ENCODE measurements at regions not wholly inside any gene's neighbourhood (a gene's known extent, or its start where the extent isn't known, plus 50 kb on each side); places are given as distances from the start of the nearest gene placed in this dataset.
"Not testable (repeated sequence)": the region's sequence is repeated elsewhere in the genome, so short reads cannot be mapped to it uniquely, and the experiment has no call there.

DNA sequence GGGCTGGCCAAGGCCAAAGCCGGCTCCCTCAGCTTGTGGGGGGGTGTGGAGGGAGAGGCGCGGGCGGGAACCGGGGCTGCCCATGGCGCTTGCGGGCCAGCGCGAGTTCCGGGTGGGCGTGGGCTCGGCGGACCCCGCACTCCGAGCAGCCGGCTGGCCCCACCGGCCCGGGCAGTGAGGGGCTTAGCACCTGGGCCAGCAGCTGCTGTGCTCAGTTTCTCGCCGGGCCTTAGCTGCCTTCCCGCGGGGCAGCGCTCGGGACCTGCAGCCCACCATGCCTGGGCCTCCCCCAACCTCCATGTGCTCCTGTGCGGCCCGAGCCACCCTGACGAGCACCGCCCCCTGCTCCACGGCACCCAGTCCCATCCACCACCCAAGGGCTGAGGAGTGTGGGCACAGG lies 150.7 kb upstream of the LRIG1 start:
- TF ChIP-seq, protein P1, sequence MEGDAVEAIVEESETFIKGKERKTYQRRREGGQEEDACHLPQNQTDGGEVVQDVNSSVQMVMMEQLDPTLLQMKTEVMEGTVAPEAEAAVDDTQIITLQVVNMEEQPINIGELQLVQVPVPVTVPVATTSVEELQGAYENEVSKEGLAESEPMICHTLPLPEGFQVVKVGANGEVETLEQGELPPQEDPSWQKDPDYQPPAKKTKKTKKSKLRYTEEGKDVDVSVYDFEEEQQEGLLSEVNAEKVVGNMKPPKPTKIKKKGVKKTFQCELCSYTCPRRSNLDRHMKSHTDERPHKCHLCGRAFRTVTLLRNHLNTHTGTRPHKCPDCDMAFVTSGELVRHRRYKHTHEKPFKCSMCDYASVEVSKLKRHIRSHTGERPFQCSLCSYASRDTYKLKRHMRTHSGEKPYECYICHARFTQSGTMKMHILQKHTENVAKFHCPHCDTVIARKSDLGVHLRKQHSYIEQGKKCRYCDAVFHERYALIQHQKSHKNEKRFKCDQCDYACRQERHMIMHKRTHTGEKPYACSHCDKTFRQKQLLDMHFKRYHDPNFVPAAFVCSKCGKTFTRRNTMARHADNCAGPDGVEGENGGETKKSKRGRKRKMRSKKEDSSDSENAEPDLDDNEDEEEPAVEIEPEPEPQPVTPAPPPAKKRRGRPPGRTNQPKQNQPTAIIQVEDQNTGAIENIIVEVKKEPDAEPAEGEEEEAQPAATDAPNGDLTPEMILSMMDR (IDR thresholded peaks at IDR 0.05): not testable (repeated sequence)
- not testable (repeated sequence) for TF ChIP-seq POLR2A, EP300 (IDR thresholded peaks at IDR 0.05)
